Lower lobe of right lung (tissue), 2 donors: ENCODE measurements at regions not wholly inside any gene's neighbourhood (a gene's known extent, or its start where the extent isn't known, plus 50 kb on each side); places are given as distances from the start of the nearest gene placed in this dataset.
"Not testable (repeated sequence)": the region's sequence is repeated elsewhere in the genome, so short reads cannot be mapped to it uniquely, and the experiment has no call there.

Experiments used
- ATAC-seq, 2 donors: fragments of 200-7000 bp; cut with Tn5 transposase; one replicate each; pipeline ENCODE4 v1.9.1; 2020 to 2022; ENCODE audit warnings: mild to moderate bottlenecking in 2 of 2, moderate library complexity in 2 of 2
- DNase-seq: peaks from one replicate; pipeline ENCODE4 v3.0.0-alpha.2; 2020
- H3K27ac ChIP-seq: fragments of 200-600 bp; one replicate; pipeline ENCODE4 v1.8.0; 2022
- H3K27me3 ChIP-seq: fragments of 200-600 bp; one replicate; pipeline ENCODE4 v1.8.0; 2022; ENCODE audit warnings: low read depth
- H3K36me3 ChIP-seq: fragments of 200-600 bp; one replicate; pipeline ENCODE4 v1.8.0; 2022; ENCODE audit warnings: mild to moderate bottlenecking
- H3K4me1 ChIP-seq: fragments of 200-600 bp; one replicate; pipeline ENCODE4 v1.8.0; 2022
- H3K4me3 ChIP-seq: fragments of 200-600 bp; one replicate; pipeline ENCODE4 v1.8.0; 2022; ENCODE audit warnings: mild to moderate bottlenecking
- H3K9me3 ChIP-seq: fragments of 200-600 bp; one replicate; pipeline ENCODE4 v1.8.0; 2022
- intact Hi-C: fragments of 100-400 bp; cut with DNase I; formaldehyde crosslinking; loops from one replicate; pipeline ENCODE4 v1.11.0; 2022
- TF ChIP-seq, protein P1 (sequence below): fragments of 200-600 bp; IDR thresholded peaks from one replicate; pipeline ENCODE4 v1.8.0; 2022; ENCODE audit warnings: antibody characterized with exemption, mild to moderate bottlenecking
- donor health status: DM: no; HTN: yes; CAD: no; lungs with severe emphysema.

DNA sequence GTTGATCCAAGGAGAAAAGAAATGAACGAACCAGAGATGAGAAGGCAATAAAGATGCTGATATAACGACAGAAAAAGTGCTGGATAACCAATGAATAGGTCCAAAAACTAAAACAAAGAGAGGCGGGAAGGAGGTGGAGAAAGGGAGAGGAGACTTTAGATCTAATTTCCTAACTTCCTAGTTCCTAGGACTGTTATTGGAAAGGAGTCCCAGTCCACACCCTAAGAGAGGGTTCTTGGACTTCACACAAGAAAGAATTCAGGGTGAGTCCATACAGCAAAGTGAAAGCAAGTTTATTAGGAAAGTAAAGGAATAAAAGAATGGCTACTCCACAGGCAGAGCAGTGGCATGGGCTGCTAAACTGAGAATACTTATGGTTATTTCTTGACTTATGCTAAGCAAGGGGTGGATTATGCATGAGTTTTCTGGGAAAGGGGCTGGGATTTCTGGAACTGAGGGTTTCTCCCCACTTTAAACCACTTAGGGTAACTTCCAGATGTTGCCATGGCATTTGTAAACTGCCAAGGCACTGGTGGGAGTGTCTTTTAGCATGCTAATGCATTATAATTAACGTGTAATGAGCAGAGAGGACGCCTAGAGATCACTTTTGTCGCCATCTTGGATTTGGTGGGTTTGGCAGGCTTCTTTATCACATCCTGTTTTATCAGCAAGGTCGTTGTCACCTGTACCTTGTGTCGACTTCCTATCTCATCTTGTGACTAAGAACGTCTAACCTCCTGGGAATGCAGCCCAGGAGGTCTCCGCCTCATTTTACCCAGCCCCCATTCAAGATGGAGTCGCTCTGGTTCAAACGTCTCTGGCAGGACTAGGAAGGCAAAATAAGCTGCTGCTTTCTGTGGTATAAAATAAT is 60.9 kb upstream of the RBM24 start:
- Histone ChIP-seq H3K36me3 (no peaks in the 10 kb centered on the region), H3K4me1 (no peaks in the 10 kb centered on the region), H3K9me3 (no peaks in the 10 kb centered on the region), H3K27ac (no peak overlapping the region), H3K27me3 (no peaks in the 10 kb centered on the region), H3K4me3 (no peak overlapping the region)
- TF ChIP-seq, protein P1, sequence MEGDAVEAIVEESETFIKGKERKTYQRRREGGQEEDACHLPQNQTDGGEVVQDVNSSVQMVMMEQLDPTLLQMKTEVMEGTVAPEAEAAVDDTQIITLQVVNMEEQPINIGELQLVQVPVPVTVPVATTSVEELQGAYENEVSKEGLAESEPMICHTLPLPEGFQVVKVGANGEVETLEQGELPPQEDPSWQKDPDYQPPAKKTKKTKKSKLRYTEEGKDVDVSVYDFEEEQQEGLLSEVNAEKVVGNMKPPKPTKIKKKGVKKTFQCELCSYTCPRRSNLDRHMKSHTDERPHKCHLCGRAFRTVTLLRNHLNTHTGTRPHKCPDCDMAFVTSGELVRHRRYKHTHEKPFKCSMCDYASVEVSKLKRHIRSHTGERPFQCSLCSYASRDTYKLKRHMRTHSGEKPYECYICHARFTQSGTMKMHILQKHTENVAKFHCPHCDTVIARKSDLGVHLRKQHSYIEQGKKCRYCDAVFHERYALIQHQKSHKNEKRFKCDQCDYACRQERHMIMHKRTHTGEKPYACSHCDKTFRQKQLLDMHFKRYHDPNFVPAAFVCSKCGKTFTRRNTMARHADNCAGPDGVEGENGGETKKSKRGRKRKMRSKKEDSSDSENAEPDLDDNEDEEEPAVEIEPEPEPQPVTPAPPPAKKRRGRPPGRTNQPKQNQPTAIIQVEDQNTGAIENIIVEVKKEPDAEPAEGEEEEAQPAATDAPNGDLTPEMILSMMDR = no peak
- DNase-seq = no peak
- intact Hi-C loops = no loop called here
- no peak for ATAC-seq

DNA sequence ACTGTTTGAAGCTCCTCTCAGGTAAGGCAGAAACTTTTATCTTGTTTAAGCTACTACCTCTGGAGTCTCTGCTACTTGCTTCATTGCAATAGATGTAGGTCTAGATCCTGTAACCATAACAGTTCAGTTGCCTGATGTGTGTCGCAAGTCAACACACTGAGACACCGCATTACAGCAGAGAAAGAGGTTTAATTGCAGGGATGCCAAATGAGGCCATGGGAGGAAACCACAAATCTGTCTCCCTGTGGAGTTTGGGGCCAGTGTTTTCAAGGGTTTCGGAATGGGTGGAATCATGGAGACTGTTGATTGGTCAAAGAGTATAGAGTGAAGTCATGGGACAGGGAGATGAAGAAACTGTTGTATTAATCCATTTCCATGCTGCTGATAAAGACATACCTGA is 57.1 kb upstream of the RBM24 start:
- no peak for DNase-seq
- TF ChIP-seq, protein P1 = no peak
- intact Hi-C loops = no loop called here

GRCh38 chr6:17224501-17224900 is 56.7 kb upstream of the RBM24 start:
- DNase-seq, H3K4me3 ChIP-seq, ATAC-seq, H3K36me3 ChIP-seq, H3K27me3 ChIP-seq, H3K4me1 ChIP-seq, H3K27ac ChIP-seq, H3K9me3 ChIP-seq, intact Hi-C loops: not testable (repeated sequence)

More for the DNA sequence above, 57.1 kb upstream of the RBM24 start:
- ATAC-seq = no peak
- Histone ChIP-seq H3K36me3 (no peaks in the 10 kb centered on the region), H3K9me3 (no peaks in the 10 kb centered on the region), H3K27me3 (no peaks in the 10 kb centered on the region), H3K27ac (no peak overlapping the region), H3K4me3 (no peak overlapping the region), H3K4me1 (no peaks in the 10 kb centered on the region)

DNA sequence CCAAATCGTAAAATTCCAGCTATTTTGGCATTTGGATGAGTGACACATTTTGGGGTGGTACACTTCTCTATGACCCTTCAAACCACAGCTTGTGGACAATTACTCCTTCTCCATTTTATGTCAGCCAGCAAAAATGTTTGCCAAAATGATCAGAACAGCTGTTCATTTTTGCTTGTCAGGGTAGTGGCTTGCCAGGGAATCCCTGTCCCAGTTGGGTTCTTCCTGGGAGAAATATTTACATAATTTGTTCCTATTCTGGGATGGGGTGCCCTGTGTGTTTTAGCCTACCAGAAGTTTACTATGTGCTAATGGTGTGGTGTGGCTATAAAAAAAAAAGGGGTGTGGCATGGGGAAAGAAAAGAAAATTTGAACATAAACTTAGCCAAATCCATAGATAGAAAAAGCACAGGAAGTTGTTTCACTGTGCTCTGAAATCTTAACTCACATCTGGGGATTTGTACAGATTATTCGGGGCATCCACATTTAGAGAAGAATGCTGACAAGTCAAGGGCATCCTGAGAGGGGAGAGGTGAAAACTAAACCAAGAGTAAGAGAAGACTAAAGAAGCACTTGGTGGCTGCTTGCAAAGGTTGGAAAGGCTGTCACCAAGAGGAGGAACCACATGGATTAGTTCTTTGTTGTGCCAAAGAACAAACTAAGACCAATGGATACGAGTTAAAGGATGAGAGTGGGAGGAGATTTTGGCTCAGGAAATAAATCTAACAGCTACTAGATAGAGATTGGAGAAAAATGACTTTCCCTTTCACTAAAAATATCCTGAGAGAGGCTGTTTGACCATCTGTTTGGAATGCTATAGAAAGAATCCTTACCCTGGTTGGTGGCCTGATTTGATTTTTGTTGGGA is 55.2 kb upstream of the RBM24 start:
- DNase-seq (no peak), ATAC-seq (no peak)
- Histone ChIP-seq H3K27ac (no peak overlapping the region), H3K36me3 (no peaks in the 10 kb centered on the region), H3K4me1 (no peaks in the 10 kb centered on the region), H3K4me3 (no peak overlapping the region), H3K27me3 (no peaks in the 10 kb centered on the region), H3K9me3 (no peaks in the 10 kb centered on the region)
- intact Hi-C loops = no loop called here
- TF ChIP-seq, protein P1 = no peak

DNA sequence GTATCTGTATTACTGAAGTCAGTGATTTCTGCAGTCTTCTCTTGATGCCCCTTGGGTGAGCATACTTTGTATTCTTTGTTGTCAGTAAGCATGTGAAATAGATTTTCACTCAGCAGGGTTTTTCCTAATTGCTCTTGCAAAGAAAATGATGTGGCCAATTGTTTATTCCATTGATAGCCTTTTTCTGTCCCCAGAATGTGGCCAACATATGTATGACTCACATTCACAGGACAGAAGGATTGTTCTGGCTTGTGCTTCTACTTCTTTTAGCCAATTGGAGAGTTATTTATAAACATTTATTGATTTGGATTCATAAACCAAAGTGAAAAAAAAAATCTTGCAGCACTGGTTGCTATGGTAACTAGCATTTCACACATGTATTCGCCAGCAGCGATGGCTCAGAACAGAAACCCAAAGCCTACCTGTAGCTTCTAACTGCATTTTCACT is 54.4 kb upstream of the RBM24 start:
- Histone ChIP-seq H3K36me3 (no peaks in the 10 kb centered on the region), H3K27ac (no peak overlapping the region), H3K9me3 (no peaks in the 10 kb centered on the region), H3K4me3 (no peak overlapping the region), H3K4me1 (no peaks in the 10 kb centered on the region), H3K27me3 (no peaks in the 10 kb centered on the region)
- intact Hi-C loops = no loop called here
- ATAC-seq (no peak), DNase-seq (no peak)
- TF ChIP-seq, protein P1 = no peak
